ENCODE measurements at regions not wholly inside any gene's neighbourhood (a gene's known extent, or its start where the extent isn't known, plus 50 kb on each side); places are given as distances from the start of the nearest gene placed in this dataset.

DNA sequence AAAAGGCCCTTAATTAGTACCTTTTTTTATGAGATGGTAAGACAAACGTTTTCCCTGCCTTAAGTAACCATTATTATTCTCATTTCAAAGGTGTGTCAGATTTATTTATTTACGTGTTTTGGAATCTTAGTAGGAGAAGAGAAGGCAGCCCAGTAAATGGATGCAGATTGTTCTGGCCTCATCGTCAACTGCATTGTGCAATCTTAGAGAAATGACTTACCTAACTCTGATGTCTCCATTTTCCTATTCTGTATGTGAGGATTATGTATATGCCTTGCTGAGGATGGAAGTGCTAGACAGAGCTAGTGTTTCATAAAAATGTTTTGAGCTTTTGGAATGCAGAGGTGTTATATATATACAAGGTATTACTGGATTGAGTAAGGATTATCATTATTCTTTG, 97.0 kb upstream of the JAG1 start:
- DNase-seq = no peak

DNA sequence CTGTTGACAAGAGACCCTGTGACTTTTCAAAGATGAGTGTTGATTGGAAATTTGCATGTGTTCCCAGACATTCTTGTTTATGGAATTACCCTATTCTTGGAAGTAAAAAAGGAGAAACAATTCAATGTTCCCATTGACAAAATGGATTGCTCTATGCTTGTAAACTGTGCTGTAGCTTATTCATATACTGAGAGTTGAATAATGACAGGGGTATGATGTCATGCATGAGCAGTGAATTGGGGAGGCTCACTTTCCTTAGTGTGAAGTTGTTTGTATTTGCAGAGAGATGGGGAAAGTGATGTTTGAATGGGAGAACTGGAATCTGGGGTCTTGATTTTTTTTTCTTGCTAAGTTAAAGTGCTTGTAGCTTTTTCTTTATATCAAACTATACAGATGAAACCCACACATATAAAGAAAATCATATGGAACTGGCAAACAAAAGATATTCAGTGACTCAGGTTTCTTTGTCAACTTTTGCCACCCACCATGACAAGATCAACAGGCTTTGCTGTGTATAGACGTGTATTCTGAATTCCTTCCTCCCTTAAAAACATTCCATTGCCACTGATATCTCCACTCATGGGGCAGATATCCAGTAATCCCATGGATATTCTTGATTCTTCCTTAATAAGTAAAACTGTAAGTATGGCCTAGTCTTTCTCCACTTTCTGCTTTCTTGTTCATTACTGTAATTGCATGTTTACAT, 97.8 kb upstream of the JAG1 start:
- DNase-seq = no peak

GRCh38 chr20:10774357-10774943, 100.7 kb upstream of the JAG1 start:
- no peak for DNase-seq

GRCh38 chr20:10777710-10778109, 103.9 kb upstream of the JAG1 start:
- DNase-seq = no peak

DNA sequence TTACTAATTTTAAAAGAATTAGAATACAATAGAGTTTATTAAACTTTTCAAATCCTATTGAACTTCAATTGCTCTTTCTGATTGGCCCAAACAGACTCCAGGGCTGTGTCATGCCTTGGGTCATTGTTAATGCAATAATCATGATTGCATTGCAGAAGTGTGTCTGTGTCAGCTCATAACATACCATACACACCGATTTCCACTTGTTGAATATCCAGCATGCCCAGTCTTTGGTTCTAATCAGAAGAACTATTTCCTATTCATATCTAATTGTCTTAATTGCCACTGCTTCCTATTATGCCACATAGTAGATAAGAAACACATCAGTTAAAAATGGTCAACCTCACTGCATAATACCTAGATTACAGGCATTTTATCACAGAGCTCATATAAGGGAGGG, 106.1 kb upstream of the JAG1 start:
- DNase-seq = no peak

DNA sequence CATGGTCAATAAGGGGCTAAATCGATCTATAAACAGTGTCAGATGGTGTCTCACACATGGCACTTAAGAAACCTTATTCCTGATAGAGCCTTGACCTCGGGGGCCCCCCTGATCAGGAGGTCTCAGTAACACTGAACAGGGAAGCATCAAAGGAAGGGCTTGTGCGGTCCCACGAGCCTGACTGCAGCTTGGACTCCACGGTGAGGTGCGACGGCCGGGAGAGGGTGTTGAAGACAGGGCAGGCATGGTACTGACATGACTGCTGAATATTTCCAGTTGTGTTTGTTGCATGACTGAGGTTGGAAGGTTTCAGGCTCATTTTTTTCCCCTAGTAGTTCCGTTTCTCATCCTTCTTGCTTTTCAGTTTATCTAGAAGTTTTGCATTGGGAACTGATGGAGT, 107.1 kb upstream of the JAG1 start:
- no peak for DNase-seq

DNA sequence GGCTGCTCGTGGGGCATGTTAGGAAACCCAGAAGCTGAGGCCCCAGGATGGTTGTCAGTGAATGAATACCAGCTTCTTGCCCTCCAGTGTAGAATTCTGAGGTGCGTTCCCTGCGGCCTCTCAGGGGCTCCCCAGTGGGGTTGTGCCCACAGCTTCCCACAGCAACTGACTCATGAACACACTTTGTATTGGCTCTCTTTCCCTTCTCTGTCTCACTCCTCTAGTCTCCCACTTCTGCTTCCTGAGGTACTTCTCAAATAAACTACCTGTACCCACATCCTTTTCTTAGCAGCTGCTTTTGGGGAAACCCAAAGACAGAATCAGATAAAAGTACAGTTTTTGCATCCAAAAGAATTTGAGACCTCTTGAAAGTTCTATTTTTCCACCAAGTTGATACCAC, 107.7 kb upstream of the JAG1 start:
- no peak for DNase-seq

- DNase-seq = no peak
Observed at GRCh38 chr20:10783707-10784553, 110.1 kb upstream of the JAG1 start.

DNA sequence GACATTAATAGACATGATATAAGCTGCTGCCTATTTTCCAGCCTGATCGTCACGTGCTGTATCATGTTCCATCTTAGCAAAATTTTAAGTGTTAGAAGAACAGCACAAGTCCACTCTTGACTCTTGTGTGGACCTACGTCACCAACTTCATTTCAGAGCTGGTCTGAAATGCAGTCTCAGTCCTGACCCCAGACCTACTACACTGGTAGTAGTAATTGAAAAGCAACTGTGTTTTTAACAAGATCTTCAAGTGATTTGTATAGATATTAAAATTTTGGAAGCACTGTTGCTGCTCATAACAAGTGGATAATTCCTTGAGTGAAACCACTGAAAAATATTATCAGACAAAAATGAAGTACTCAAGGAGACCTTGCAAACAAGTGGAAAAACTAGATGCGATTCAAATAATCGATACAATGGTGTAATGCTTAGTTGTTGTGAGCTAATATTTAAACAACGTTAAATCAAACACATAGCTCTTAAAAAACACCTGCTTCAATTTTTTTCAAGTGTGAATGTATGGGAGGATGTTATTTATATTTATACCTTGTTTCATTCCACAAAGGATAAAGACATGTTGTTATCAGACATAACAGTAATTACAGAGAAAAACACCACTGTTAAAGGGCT, 110.9 kb upstream of the JAG1 start:
- DNase-seq = no peak

- DNase-seq = no peak
Observed at GRCh38 chr20:10786678-10787077, 112.9 kb upstream of the JAG1 start.

- peak in 5 of 58 donors; percentile 1 to 55 (median 26) for DNase-seq
Observed at GRCh38 chr20:10788055-10788454, 114.3 kb upstream of the JAG1 start.

DNA sequence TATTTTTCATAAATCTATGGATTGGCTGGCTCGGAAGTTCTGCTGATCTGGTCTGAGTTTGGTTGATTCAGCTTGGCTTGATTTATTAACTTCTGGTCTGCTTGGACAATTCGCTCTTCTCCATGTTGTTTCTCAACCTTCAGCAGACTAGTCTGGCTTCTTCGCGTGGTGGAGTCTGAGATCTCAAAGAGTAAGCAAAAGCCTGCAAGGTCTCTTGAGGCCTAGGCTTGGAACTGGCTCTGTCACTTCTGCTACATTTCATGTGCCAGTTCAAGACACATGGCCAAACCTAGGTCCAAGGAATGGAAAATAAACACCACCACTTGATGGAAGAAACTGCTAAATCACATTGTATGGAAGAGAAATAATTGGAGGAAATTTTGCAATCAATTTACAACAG, 115.1 kb upstream of the JAG1 start:
- DNase-seq = no peak

GRCh38 chr20:10789386-10789785, 115.6 kb upstream of the JAG1 start:
- DNase-seq = no peak

DNA sequence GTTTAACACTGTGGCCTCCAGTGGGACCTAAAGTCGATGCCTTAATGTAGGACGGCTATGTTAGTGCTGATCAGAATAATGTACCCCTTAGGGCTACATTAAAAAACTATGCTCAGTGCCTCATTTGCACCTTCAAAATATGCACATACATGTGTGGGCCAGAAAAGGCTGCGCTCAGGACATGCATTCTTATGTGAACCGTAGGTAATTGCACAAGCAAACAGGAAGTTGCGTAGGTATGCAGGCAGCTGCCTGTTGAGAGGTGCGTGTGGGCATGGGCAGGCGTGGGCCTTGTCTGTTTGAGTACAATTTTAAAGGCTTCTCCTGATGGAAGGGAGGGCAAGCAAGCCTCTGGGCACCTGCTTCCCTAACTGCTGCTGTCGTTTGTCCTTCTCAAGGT, 116.2 kb upstream of the JAG1 start:
- DNase-seq = no peak

DNA sequence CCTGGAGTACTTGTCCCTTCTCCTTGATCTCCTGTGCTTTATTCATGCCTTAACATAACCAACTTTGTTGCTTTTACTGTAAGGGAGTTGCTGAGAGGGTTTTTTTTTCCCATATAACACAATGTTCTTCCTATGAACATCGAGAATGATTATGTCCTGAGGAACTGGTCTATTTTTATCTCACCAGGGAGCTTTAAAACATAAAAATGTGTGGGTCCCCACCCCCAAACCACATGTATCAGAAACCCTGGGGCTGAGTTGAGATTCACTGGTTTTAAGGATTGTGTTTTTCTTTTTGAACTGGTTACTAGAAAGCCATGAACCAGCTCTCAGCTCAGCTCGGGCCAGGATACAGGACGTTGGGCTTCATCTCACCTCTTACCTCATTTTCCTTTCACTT, 118.5 kb upstream of the JAG1 start:
- peak in 1 of 58 donors; percentile 17 for DNase-seq

DNA sequence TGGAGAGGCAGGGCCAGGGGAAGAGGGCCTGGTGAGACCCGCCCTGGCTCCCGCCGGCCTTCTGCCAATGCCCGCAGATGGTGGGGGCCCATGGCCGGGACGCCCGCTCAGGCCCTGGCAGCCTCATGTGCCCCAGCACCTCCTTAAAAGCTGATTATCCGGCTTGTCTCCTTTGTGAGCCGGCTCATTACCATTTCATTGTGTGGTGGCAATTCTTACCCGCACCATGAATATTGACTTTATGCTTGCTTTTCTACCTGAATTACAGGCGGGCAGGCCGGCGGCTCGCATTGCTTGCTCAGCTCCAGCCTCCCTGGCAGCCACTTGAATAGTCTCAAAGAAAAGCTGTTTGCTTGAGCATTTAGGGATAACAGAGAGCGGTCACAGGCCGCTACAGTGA, 120.0 kb upstream of the JAG1 start:
- DNase-seq = peak in 3 of 58 donors; percentile 2 to 5 (median 2)

DNA sequence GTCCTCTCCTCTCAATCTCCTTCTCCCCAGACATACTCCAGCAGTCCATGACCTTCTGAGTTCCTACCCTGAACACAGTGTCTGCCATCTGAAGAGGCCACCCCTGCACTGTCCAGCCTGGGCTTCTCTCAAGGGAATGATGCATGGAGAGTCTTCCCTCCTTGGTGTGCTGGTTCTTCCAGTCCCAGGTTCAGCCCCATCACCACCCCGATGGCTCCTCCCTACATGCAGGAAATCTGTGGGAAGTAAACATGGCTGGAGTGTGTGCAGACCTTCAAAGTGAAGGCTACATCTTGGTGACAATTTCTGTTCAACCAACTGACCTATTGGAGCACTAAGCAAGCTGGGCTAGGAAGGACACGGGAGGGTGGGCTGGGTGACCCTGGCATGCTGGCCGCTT, 121.0 kb upstream of the JAG1 start:
- DNase-seq = no peak

DNA sequence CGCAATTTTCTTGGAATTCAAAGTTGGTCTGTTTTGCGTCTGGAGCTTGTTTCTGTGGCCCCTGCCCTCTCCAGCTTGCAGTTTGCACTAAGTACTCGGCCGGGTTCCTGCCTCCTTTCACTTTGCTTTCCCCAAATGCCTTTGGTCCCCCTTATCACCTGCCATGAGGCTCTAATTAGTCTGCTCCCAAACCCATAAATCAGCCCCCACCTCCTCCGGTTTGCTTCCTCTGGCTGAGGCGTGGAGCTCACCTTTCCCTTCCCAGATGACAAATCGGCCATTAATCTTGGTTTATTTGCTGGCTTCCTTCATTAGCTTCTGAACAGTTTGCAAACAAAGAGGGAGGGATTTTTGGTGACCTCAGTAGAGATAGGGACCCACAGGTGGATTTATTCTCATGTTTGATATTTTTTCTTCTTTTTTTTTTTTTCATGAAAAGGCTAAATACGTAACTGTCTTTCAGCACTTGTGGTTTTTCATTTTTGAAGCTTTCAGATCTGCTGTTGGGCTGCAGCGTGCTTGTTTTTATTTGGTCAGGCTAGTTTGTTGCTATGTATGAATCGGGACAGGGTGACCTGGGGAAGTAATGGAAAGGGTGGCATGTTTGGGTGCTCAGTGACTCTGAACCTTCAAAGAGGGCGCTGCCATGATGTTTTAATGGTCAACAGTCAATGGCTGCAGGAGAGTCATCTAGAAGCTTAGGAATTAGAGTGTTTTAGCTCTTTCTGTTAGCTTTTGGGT, 121.7 kb upstream of the JAG1 start:
- no peak for DNase-seq

- no peak for DNase-seq
Observed at GRCh38 chr20:10798811-10799210, 125.0 kb upstream of the JAG1 start.

- no peak for DNase-seq
Observed at GRCh38 chr20:10799735-10800134, 125.9 kb upstream of the JAG1 start.

DNA sequence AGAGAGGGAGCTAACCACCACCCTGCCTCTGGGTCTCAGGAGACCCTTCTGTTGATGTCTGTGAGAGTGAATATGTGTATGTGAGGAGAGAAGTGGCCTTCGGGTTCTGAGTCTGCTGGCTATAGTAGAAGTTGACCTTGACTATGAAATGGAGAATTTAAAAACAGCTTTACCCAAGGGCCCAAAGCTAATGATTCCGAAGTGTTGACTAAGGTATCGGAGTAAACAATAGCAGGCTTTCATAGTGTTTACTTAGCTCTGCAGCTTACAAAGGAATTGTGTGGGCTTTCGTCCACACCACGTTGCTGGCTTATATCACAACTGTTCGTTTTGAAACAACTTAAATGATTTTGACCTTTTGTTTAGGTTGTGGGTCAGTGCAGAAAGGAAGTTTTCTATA, 126.5 kb upstream of the JAG1 start:
- DNase-seq = no peak
